Activated CD4-positive, alpha-beta T cell treated with anti-CD3 and anti-CD28 coated beads, Interleukin-2, amount 10 ng/mL, durations not matched to agents 7 days and 5 days (primary cell): ENCODE measurements at regions not wholly inside any gene's neighbourhood (a gene's known extent, or its start where the extent isn't known, plus 50 kb on each side); places are given as distances from the start of the nearest gene placed in this dataset.

Experiments
- CTCF ChIA-PET: fragments of 350-600 bp; sonication (Branson Sonifier 250); formaldehyde crosslinking; loops from one replicate; lab custom pipeline; 2021; ENCODE audit warnings: antibody characterized with exemption; lab: Charles Lee
- POLR2A ChIA-PET: fragments of 350-600 bp; sonication (Branson Sonifier 250); formaldehyde crosslinking; loops from one replicate; lab custom pipeline; 2021; ENCODE audit warnings: antibody characterized with exemption; lab: Charles Lee
- DNase-seq: peaks from one replicate; pipeline ENCODE4 v3.0.0-alpha.2; 2020
- H3K27ac Mint-ChIP-seq: one replicate; pipeline ENCODE4 v1.8.0; 2021; ENCODE audit warnings: mild to moderate bottlenecking, moderate library complexity, mixed read lengths
- H3K27me3 Mint-ChIP-seq: one replicate; pipeline ENCODE4 v1.8.0; 2021; ENCODE audit warnings: mixed read lengths
- H3K36me3 Mint-ChIP-seq: one replicate; pipeline ENCODE4 v1.8.0; 2021; ENCODE audit warnings: low read depth, mixed read lengths
- H3K4me1 Mint-ChIP-seq: one replicate; pipeline ENCODE4 v1.8.0; 2021; ENCODE audit warnings: mixed read lengths
- H3K4me3 Mint-ChIP-seq: one replicate; pipeline ENCODE4 v1.8.0; 2021; ENCODE audit warnings: mild to moderate bottlenecking, moderate library complexity, mixed read lengths
- H3K9me3 Mint-ChIP-seq: one replicate; pipeline ENCODE4 v1.8.0; 2021; ENCODE audit warnings: mixed read lengths

DNA sequence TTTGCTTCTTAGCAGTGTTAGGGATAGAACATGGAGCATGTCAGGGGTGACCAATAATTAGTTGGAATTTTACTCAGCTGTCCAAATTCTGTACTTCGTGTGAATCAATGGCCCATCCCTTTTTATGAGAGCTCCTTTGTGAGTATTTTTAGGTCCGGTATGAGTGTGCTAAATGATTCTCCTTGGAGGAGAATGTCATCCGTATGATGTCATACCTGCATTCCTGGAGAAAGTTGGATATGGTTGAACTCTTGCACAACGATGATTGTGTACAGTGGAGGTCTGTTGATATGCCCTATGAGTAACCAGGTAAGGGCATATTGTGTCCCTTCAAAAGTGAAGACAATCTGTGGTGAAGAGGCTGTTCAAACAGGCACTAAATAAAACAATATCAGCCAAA, 400.8 kb downstream of the GXYLT1 start:
- Mint-ChIP-seq H3K4me1 (no peaks in the 10 kb centered on the region), H3K4me3 (no peak overlapping the region), H3K27ac (no peak overlapping the region), H3K36me3 (no peaks in the 10 kb centered on the region), H3K27me3 (no peaks in the 10 kb centered on the region), H3K9me3 (no peaks in the 10 kb centered on the region)
- DNase-seq, result no peak
- CTCF ChIA-PET, result no interaction called here
- POLR2A ChIA-PET, result no interaction called here

DNA sequence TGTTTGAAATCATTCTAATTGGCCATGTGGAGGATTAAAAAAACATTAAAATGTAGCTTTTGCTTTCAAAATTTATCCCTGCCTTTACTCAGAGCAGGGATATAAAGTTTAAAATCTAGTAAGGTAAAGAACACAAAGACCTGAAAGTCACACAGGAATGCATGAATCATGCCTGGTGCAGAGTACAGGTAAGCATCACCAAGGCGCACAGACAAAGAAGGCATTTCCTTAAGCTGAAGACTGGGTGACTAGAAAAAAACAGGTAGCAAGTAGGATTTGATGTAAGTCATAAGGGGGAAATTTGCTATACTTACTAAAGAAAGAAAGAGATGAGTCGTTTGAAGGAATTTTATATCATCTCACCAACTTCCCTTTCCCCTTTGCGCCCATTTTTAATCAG, 405.6 kb downstream of the GXYLT1 start:
- ChIA-PET CTCF (no interaction called here), POLR2A (no interaction called here)
- Mint-ChIP-seq H3K4me3 (no peak overlapping the region), H3K36me3 (no peaks in the 10 kb centered on the region), H3K9me3 (no peaks in the 10 kb centered on the region), H3K27ac (no peak overlapping the region), H3K4me1 (no peaks in the 10 kb centered on the region), H3K27me3 (no peaks in the 10 kb centered on the region)
- no peak for DNase-seq

DNA sequence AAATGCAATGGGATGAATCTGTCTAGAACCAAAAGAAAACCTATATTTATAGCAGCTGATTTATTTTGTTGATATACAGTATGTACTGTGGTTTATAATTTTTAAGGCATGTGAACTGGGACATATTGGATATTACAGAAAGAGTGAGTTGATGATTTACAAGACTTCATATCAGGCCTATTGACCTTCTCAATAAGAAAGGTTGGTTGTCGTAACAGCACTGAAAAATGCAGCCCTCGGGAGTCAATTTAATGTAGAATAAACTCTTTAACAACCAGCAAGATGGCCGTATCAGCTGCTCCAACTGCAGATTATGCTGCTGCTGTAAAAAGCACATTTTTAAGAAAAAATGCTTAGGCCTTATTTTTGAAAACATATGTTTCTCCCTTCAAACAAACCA, 407.3 kb downstream of the GXYLT1 start:
- DNase-seq, result no peak
- Mint-ChIP-seq H3K4me3 (no peak overlapping the region), H3K27ac (no peak overlapping the region), H3K9me3 (no peaks in the 10 kb centered on the region), H3K36me3 (no peaks in the 10 kb centered on the region), H3K4me1 (no peaks in the 10 kb centered on the region), H3K27me3 (no peaks in the 10 kb centered on the region)
- CTCF ChIA-PET, result no interaction called here
- POLR2A ChIA-PET, result no interaction called here

DNA sequence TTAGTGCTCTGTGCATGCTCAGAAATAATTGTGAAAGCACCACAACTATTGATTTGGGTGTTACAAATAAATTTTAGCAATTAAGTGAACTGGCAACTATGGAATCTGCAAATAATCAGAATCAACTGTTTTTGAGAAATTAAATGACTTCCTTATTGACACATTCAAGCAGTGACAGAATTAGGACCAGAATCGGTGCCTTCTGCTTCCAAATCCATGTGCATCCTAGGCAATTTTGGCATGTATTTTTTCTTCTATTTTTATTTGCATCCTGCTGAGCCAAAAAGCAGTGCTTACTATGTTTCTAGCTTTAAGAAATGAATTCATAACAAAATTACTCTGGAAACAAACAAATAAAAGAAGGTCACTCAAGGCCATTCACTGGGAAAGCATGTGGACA, 408.2 kb downstream of the GXYLT1 start:
- Mint-ChIP-seq H3K27ac (no peak overlapping the region), H3K36me3 (no peaks in the 10 kb centered on the region), H3K4me1 (no peaks in the 10 kb centered on the region), H3K9me3 (no peaks in the 10 kb centered on the region), H3K27me3 (no peaks in the 10 kb centered on the region), H3K4me3 (no peak overlapping the region)
- DNase-seq, result no peak
- ChIA-PET CTCF (interaction anchor here (0.6 kb wide), 1 partner anchor 617 kb away, joined by 3 read pairs; no protein-coding TSS in a partner anchor), POLR2A (no interaction called here)

DNA sequence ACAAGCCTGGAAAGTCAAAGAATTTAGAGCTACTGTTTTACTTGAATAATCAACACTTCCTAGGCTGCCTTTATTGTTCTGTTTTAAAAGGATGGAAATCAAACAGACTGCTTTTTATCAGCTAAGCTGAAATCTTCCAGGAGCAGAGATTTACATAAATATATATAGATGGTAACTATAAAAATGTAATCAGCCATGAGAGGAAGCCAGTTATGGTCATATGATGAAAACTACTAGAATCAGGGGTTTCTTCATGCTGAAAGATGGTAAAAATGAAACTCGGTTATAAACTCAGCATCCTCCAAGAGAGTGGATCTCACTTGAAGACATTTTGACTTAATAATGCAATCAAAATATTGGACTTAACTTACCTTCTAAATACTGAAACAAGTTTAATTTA, 413.0 kb downstream of the GXYLT1 start:
- ChIA-PET CTCF (interaction anchor here (1.5 kb wide), 1 partner anchor 79 kb away, joined by 3 read pairs; no protein-coding TSS in a partner anchor), POLR2A (no interaction called here)
- no peak for DNase-seq
- H3K4me3 Mint-ChIP-seq, result no peak overlapping the region
- no peaks in the 10 kb centered on the region for H3K9me3 Mint-ChIP-seq
- H3K4me1 Mint-ChIP-seq, result no peaks in the 10 kb centered on the region
- no peaks in the 10 kb centered on the region for H3K36me3 Mint-ChIP-seq
- H3K27ac Mint-ChIP-seq, result no peak overlapping the region
- no peaks in the 10 kb centered on the region for H3K27me3 Mint-ChIP-seq

DNA sequence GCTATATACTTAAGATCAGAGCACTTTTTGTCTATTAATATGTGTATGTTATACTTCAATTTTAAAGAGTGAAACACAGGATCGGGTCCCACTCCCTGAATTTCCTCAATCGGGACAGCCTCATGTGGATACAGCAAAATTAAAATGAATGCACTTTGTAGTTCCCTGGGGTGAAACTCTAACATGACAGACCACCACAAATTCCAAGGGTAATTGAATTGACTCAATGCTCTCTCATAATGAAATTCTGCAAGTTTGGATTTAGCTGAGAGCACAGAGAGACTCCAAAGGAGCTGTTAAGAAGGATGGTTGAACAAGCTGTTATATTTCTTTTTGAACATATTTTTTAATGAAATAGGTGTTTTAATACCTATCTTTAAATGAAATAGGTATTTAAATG, 413.6 kb downstream of the GXYLT1 start:
- ChIA-PET CTCF (no interaction called here), POLR2A (no interaction called here)
- Mint-ChIP-seq H3K4me3 (no peak overlapping the region), H3K27ac (no peak overlapping the region), H3K27me3 (no peaks in the 10 kb centered on the region), H3K4me1 (no peaks in the 10 kb centered on the region), H3K36me3 (no peaks in the 10 kb centered on the region), H3K9me3 (no peaks in the 10 kb centered on the region)
- DNase-seq, result no peak

DNA sequence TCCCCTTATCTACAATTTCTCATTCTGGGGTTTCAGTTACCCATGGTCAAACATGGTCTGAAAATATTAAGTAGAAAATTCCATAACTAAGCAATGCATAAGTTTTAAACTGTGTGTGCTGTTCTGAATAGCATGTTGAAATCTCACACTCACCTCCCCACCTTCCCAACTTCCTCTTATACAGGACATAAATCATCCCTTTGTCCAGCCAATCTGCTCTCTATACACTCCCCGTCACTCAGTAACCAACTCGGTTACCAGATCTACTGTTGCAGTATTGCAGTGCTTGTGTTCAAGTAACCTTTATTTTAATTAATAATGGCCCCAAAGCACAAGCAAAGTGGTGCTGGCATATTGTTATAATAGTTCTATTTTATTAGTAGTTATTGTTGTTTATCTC, 420.5 kb downstream of the GXYLT1 start:
- CTCF ChIA-PET, result no interaction called here
- no peaks in the 10 kb centered on the region for H3K27me3 Mint-ChIP-seq
- no peak overlapping the region for H3K4me3 Mint-ChIP-seq
- no peak for DNase-seq
- no peaks in the 10 kb centered on the region for H3K4me1 Mint-ChIP-seq
- no peak overlapping the region for H3K27ac Mint-ChIP-seq
- H3K36me3 Mint-ChIP-seq, result no peaks in the 10 kb centered on the region
- POLR2A ChIA-PET, result interaction anchor here (0.6 kb wide), 1 partner anchor 745 kb away, joined by 5 read pairs; no protein-coding TSS in a partner anchor
- H3K9me3 Mint-ChIP-seq, result no peaks in the 10 kb centered on the region

DNA sequence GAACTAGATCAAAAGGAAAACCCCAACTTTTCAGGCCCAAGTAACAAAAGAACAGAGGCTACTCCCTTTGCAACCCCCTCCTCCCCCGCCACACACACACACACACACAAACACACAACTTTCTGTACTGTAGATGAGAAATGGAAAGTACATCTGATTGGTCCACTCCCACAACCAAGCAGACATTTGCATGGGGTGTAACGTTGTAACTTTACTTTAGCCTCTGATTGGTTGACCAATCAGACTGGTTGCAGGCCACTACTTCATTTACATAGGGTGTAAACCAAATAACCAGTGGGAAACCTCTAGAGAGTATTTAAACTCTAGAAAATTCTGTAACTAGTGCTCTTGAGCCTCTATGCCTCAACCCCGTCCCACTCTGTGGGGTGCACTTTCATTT, 425.5 kb downstream of the GXYLT1 start:
- ChIA-PET CTCF (no interaction called here), POLR2A (no interaction called here)
- no peak overlapping the region for H3K27ac Mint-ChIP-seq
- no peaks in the 10 kb centered on the region for H3K36me3 Mint-ChIP-seq
- no peaks in the 10 kb centered on the region for H3K27me3 Mint-ChIP-seq
- H3K4me3 Mint-ChIP-seq, result no peak overlapping the region
- no peaks in the 10 kb centered on the region for H3K9me3 Mint-ChIP-seq
- DNase-seq, result no peak
- no peaks in the 10 kb centered on the region for H3K4me1 Mint-ChIP-seq

DNA sequence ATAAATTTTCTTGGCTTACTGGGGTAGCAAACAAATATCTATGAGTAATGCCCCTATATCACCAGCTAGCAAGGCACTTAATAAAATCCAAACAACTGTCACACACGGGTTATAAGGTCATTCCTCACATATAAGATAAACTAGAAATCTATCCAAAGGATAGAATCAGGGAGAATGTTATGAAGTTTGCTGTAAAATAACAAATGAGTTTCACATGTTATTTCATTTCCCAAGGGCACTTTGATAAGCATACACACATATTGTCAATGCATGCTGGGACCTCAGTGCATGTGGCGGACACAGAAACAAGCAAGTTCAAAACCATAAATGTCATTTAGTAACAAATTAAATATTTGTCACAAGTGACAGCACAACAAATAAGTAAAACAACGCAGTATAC, 429.4 kb downstream of the GXYLT1 start:
- Mint-ChIP-seq H3K4me1 (no peaks in the 10 kb centered on the region), H3K9me3 (no peaks in the 10 kb centered on the region), H3K4me3 (no peak overlapping the region), H3K27me3 (no peaks in the 10 kb centered on the region), H3K36me3 (no peaks in the 10 kb centered on the region), H3K27ac (no peak overlapping the region)
- no peak for DNase-seq
- ChIA-PET POLR2A (no interaction called here), CTCF (no interaction called here)

DNA sequence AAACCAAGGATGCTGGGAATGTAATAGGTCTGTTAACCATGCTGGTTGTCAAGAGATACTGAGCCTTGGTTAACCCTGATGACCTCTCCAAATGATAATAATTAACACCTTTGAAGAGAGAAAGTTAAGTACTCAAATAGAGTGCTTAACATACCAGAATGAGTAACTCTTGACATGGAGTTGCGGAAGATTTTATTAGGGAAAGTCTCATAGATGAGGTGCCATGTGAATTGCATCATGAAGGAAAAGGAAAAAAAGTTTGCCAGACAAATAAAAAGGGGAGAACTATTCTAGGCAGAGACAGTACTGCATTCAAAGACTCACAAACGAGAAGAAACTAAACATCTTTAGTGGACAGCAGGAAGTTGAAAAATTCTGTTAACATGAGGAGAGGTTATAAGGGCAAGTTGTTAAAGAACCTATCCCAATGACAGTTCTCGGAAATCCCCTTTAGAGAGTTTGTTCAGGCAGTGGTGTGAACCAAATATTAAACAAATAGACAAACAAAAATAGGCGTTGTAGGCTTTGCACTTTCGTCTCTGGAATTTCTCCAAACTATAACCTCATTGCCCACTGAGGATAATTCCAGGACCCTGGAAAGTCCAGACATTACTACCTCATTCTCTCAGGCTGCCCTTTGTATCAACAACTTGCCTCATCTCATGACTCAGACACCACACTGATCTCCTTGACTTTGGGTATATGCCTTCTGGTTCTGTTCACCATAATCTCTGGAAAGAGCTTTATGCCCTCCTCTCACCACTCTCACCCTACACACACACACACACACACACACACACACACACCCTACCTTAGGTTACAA, 435.0 kb downstream of the GXYLT1 start:
- CTCF ChIA-PET, result no interaction called here
- Mint-ChIP-seq H3K9me3 (no peaks in the 10 kb centered on the region), H3K4me3 (no peak overlapping the region)

DNA sequence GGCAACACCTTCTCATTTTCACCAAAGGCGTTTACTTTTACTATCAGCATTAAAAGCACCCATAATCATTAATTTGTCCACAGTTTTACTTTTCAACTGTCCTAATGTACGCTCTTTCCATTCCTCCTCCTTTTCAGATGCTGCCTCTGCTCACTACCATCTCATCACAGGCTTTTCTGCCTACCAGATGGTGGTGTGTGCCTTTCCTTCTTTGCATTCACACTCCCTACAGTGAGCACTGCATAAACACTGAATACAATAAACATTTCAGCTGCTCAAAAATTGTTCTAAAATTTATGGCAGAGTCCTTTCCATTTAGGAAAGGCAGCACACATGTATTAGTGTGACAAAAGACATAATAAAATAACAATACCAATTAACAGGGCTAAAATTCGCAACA, 435.7 kb downstream of the GXYLT1 start:
- CTCF ChIA-PET, result no interaction called here
- Mint-ChIP-seq H3K36me3 (no peaks in the 10 kb centered on the region), H3K9me3 (no peaks in the 10 kb centered on the region), H3K27me3 (no peaks in the 10 kb centered on the region), H3K4me3 (no peak overlapping the region), H3K27ac (no peak overlapping the region), H3K4me1 (no peaks in the 10 kb centered on the region)
- DNase-seq, result no peak
- POLR2A ChIA-PET, result no interaction called here

More for the DNA sequence above, 435.0 kb downstream of the GXYLT1 start:
- no peaks in the 10 kb centered on the region for H3K36me3 Mint-ChIP-seq
- no peak for DNase-seq
- POLR2A ChIA-PET, result no interaction called here
- no peaks in the 10 kb centered on the region for H3K4me1 Mint-ChIP-seq
- H3K27me3 Mint-ChIP-seq, result no peaks in the 10 kb centered on the region
- H3K27ac Mint-ChIP-seq, result no peak overlapping the region

DNA sequence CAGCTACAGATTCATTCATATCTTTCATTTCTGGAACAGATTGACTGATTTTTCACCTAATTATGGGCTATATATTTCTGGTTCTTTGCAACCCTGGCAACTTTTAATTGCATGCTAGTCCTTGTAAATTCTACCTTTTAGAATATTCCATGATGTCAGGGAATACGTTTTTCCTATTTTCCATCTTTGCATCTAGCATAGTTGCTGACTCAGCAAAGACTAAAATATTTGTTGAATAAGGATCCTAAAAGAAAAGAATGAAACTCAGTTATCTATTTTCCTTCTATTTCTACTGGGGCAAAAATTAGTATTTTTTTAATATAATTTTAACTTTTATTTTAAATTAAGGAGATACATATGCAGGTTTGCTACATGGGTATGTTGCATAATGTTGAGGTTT, 438.3 kb downstream of the GXYLT1 start:
- Mint-ChIP-seq H3K36me3 (no peaks in the 10 kb centered on the region), H3K9me3 (no peaks in the 10 kb centered on the region), H3K4me3 (no peak overlapping the region), H3K27me3 (no peaks in the 10 kb centered on the region), H3K27ac (no peak overlapping the region), H3K4me1 (no peaks in the 10 kb centered on the region)
- DNase-seq, result no peak
- POLR2A ChIA-PET, result no interaction called here
- CTCF ChIA-PET, result no interaction called here

DNA sequence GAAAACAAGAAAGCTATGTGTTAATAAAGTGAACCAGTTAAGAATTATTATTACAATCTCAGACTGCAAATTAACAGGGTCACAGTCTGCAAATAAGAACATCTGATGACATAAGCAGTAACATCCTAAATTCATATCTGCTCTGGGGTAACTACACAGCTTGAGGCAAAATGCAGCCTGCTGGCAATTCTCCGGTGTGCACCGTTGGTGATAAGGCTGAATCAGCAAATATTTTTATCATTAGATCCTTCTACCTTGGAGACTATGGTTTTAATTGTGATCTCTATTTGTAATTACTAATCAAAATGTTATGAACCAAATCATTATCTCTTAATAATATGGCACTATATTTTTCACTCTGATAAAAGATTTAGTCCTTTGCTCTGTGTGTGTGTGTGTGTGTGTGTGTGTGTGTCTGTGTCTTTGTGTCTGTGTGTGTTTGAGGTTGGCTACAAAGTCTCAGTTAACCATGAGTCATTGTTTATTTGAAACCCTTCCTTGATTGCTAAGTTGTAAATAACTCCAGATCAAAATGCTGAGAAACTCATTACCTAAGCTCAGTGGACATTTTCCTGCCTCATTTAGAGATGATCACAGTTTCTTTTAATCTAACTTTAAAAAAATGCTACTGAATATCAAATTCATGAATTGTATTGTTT, 442.6 kb downstream of the GXYLT1 start:
- Mint-ChIP-seq H3K9me3 (no peaks in the 10 kb centered on the region), H3K4me3 (no peak overlapping the region), H3K27me3 (no peaks in the 10 kb centered on the region), H3K4me1 (no peaks in the 10 kb centered on the region), H3K27ac (no peak overlapping the region), H3K36me3 (no peaks in the 10 kb centered on the region)
- POLR2A ChIA-PET, result no interaction called here
- no peak for DNase-seq
- CTCF ChIA-PET, result no interaction called here
